H1 (cell line): ENCODE measurements at regions not wholly inside any gene's neighbourhood (a gene's known extent, or its start where the extent isn't known, plus 50 kb on each side); places are given as distances from the start of the nearest gene placed in this dataset.

ENCODE experiments used
- EZH2 ChIP-seq: fragments of 200-600 bp; sonication (generic); IDR thresholded peaks from 2 replicates; pipeline ENCODE4 v1.7.1; 2012; ENCODE audit warnings: low read depth, mild to moderate bottlenecking, moderate library complexity, low read length, inconsistent platforms; ENCODE audit not compliant: severe bottlenecking
- JUN ChIP-seq: IDR thresholded peaks from 2 replicates; pipeline ENCODE4 v1.6.1; 2011; ENCODE audit warnings: low read depth, mild to moderate bottlenecking, improper control_type of control experiment, low read length
- POLR2A ChIP-seq, 2 experiments: IDR thresholded peaks; 1 replicate in 1 of 2; 2 replicates in 1 of 2; pipeline ENCODE4 v1.6.1; 2011; ENCODE audit warnings: low read depth in 2 of 2, low read length in 2 of 2, mild to moderate bottlenecking in 2 of 2; ENCODE audit errors: control extremely low read depth in 1 of 2
- SP2 ChIP-seq: IDR thresholded peaks from 2 replicates; pipeline ENCODE4 v1.6.1; 2012; ENCODE audit warnings: mild to moderate bottlenecking, low read length, inconsistent platforms

GRCh38 chr6:4322134-4322845 lies 186.9 kb upstream of the ECI2 start:
- no peak for TF ChIP-seq SP2
- TF ChIP-seq POLR2A (IDR thresholded peaks at IDR 0.05; ENCODE audit: control extremely low read depth in 1 of 2, low read depth in 2 of 2, low read length in 2 of 2), result no peak
- TF ChIP-seq EZH2, result no peak
- no peak for TF ChIP-seq JUN
